Progenitor cell of endocrine pancreas (in vitro differentiated cells): ENCODE measurements at regions not wholly inside any gene's neighbourhood (a gene's known extent, or its start where the extent isn't known, plus 50 kb on each side); places are given as distances from the start of the nearest gene placed in this dataset.

ENCODE experiments used
- DNase-seq: peaks from one replicate; pipeline ENCODE4 v3.0.0; 2021; ENCODE audit warnings: low spot score; ENCODE audit not compliant: unreplicated experiment
- H3K27ac Mint-ChIP-seq: 2 replicates; pipeline ENCODE4 v1.8.0; 2021; ENCODE audit warnings: mild to moderate bottlenecking, moderate library complexity, mixed read lengths
- H3K27me3 Mint-ChIP-seq: 2 replicates; pipeline ENCODE4 v1.8.0; 2021; ENCODE audit warnings: mixed read lengths
- H3K36me3 Mint-ChIP-seq: 2 replicates; pipeline ENCODE4 v1.8.0; 2022; ENCODE audit warnings: mixed read lengths; ENCODE audit not compliant: insufficient read depth
- H3K4me1 Mint-ChIP-seq: 2 replicates; pipeline ENCODE4 v1.8.0; 2021; ENCODE audit warnings: low read depth, mixed read lengths
- H3K4me3 Mint-ChIP-seq: 2 replicates; pipeline ENCODE4 v1.8.0; 2021; ENCODE audit warnings: low read depth, mild to moderate bottlenecking, moderate library complexity, mixed read lengths
- H3K9me3 Mint-ChIP-seq: 2 replicates; pipeline ENCODE4 v1.8.0; 2021; ENCODE audit warnings: low read depth, mixed read lengths
- CTCF ChIP-seq: fragments of 200-600 bp; sonication (generic); IDR thresholded peaks from one replicate; pipeline ENCODE4 v1.5.0; 2021; ENCODE audit warnings: antibody characterized with exemption, mild to moderate bottlenecking; ENCODE audit not compliant: unreplicated experiment

GRCh38 chr9:74245866-74246497 lies 251.2 kb upstream of the RORB start:
- DNase-seq, result no peak
- no peaks in the 10 kb centered on the region for H3K27me3 Mint-ChIP-seq
- H3K36me3 Mint-ChIP-seq, result no peaks in the 10 kb centered on the region
- no peak overlapping the region for H3K4me3 Mint-ChIP-seq
- TF ChIP-seq CTCF, result no peak
- H3K9me3 Mint-ChIP-seq, result peaks cover 13% of the 10 kb centered on the region
- no peaks in the 10 kb centered on the region for H3K4me1 Mint-ChIP-seq
- H3K27ac Mint-ChIP-seq, result no peak overlapping the region

GRCh38 chr9:74255489-74255984 lies 241.6 kb upstream of the RORB start:
- no peaks in the 10 kb centered on the region for H3K4me1 Mint-ChIP-seq
- H3K4me3 Mint-ChIP-seq, result no peak overlapping the region
- H3K27me3 Mint-ChIP-seq, result no peaks in the 10 kb centered on the region
- DNase-seq, result no peak
- H3K27ac Mint-ChIP-seq, result no peak overlapping the region
- no peaks in the 10 kb centered on the region for H3K36me3 Mint-ChIP-seq
- TF ChIP-seq CTCF, result no peak
- H3K9me3 Mint-ChIP-seq, result no peaks in the 10 kb centered on the region

- H3K4me1 Mint-ChIP-seq, result no peaks in the 10 kb centered on the region
- no peak overlapping the region for H3K27ac Mint-ChIP-seq
- no peaks in the 10 kb centered on the region for H3K9me3 Mint-ChIP-seq
- no peak for DNase-seq
- no peak overlapping the region for H3K4me3 Mint-ChIP-seq
- no peak for TF ChIP-seq CTCF
- H3K27me3 Mint-ChIP-seq, result peaks cover 3% of the 10 kb centered on the region
- H3K36me3 Mint-ChIP-seq, result no peaks in the 10 kb centered on the region
Observed at GRCh38 chr9:74275872-74276508, 221.1 kb upstream of the RORB start.

- Mint-ChIP-seq H3K4me1 (no peaks in the 10 kb centered on the region), H3K27me3 (no peaks in the 10 kb centered on the region), H3K36me3 (no peaks in the 10 kb centered on the region), H3K4me3 (no peak overlapping the region), H3K27ac (no peak overlapping the region), H3K9me3 (no peaks in the 10 kb centered on the region)
- TF ChIP-seq CTCF, result no peak
- no peak for DNase-seq
Observed at GRCh38 chr9:74277532-74277931, 219.6 kb upstream of the RORB start.

- H3K4me1 Mint-ChIP-seq, result no peaks in the 10 kb centered on the region
- no peak overlapping the region for H3K27ac Mint-ChIP-seq
- H3K27me3 Mint-ChIP-seq, result no peaks in the 10 kb centered on the region
- H3K36me3 Mint-ChIP-seq, result no peaks in the 10 kb centered on the region
- H3K4me3 Mint-ChIP-seq, result no peak overlapping the region
- TF ChIP-seq CTCF, result peak; percentile 31
- no peak for DNase-seq
- H3K9me3 Mint-ChIP-seq, result no peaks in the 10 kb centered on the region
Observed at GRCh38 chr9:74281674-74282073, 215.5 kb upstream of the RORB start.
